ENCODE measurements at regions not wholly inside any gene's neighbourhood (a gene's known extent, or its start where the extent isn't known, plus 50 kb on each side); places are given as distances from the start of the nearest gene placed in this dataset.
A peak's percentile ranks its signal among the peaks of the same experiment; 100 is the strongest.

GRCh38 chr7:69435711-69436110 lies 162.6 kb upstream of the AUTS2 start:
- peaks cover 0 to 7% (median 2%) of the 10 kb centered on the region in 4 experiments for H3K4me1 ChIP-seq (ENCODE audit: control extremely low read depth in 1 of 4, control insufficient read depth in 4 of 4, insufficient read depth in 4 of 4, low read length in 3 of 4)
- H3K27me3 ChIP-seq (replicated peaks in 2 of 5; ENCODE audit: control insufficient read depth in 4 of 5, insufficient read depth in 5 of 5, low read length in 4 of 5): no peaks in the 10 kb centered on the region
- WGBS (ENCODE audit: insufficient coverage): 98% methylated on average over 5 of the region's 5 CpGs
- no peak overlapping the region for H3K4me3 ChIP-seq (ENCODE audit: control insufficient read depth in 1 of 7, extremely low read depth in 1 of 7, insufficient read depth in 4 of 7, low read depth in 2 of 7, low read length in 6 of 7)
- no peak overlapping the region for H3K27ac ChIP-seq (ENCODE audit: insufficient read depth in 1 of 2, low read depth in 1 of 2, low read length in 2 of 2, poor library complexity in 1 of 2, severe bottlenecking in 2 of 2)
- DNase-seq: no peak
- ChIA-PET POLR2A (no interaction called here), CTCF (no interaction called here)
- H3K36me3 ChIP-seq (ENCODE audit: control insufficient read depth in 4 of 4, insufficient read depth in 4 of 4, low read length in 3 of 4): no peaks in the 10 kb centered on the region
- peaks cover 0 to 11% (median 0%) of the 10 kb centered on the region in 5 experiments for H3K9me3 ChIP-seq (ENCODE audit: control extremely low read depth in 1 of 5, control insufficient read depth in 4 of 5, insufficient read depth in 2 of 5, low read depth in 1 of 5, low read length in 4 of 5)

GRCh38 chr7:69436946-69437345 lies 161.3 kb upstream of the AUTS2 start:
- no peak overlapping the region for H3K4me3 ChIP-seq (ENCODE audit: control insufficient read depth in 1 of 7, extremely low read depth in 1 of 7, insufficient read depth in 4 of 7, low read depth in 2 of 7, low read length in 6 of 7)
- no peaks in the 10 kb centered on the region for H3K27me3 ChIP-seq (replicated peaks in 2 of 5; ENCODE audit: control insufficient read depth in 4 of 5, insufficient read depth in 5 of 5, low read length in 4 of 5)
- 100% methylated on average over 1 of the region's 1 CpG for WGBS (ENCODE audit: insufficient coverage)
- no peaks in the 10 kb centered on the region for H3K36me3 ChIP-seq (ENCODE audit: control insufficient read depth in 4 of 4, insufficient read depth in 4 of 4, low read length in 3 of 4)
- no peak for DNase-seq
- POLR2A ChIA-PET: interaction anchor here (0.5 kb wide), 1 partner anchor 484 kb away, joined by 5 read pairs; no protein-coding TSS in a partner anchor
- peaks cover 0 to 14% (median 2%) of the 10 kb centered on the region in 5 experiments for H3K9me3 ChIP-seq (ENCODE audit: control extremely low read depth in 1 of 5, control insufficient read depth in 4 of 5, insufficient read depth in 2 of 5, low read depth in 1 of 5, low read length in 4 of 5)
- H3K4me1 ChIP-seq (ENCODE audit: control extremely low read depth in 1 of 4, control insufficient read depth in 4 of 4, insufficient read depth in 4 of 4, low read length in 3 of 4): peaks cover 0 to 3% (median 0%) of the 10 kb centered on the region in 4 experiments
- H3K27ac ChIP-seq (ENCODE audit: insufficient read depth in 1 of 2, low read depth in 1 of 2, low read length in 2 of 2, poor library complexity in 1 of 2, severe bottlenecking in 2 of 2): no peak overlapping the region
- CTCF ChIA-PET: no interaction called here

- Histone ChIP-seq H3K36me3 (ENCODE audit: control insufficient read depth in 4 of 4, insufficient read depth in 4 of 4, low read length in 3 of 4) (no peaks in the 10 kb centered on the region), H3K9me3 (ENCODE audit: control extremely low read depth in 1 of 5, control insufficient read depth in 4 of 5, insufficient read depth in 2 of 5, low read depth in 1 of 5, low read length in 4 of 5) (peaks cover 0 to 18% (median 5%) of the 10 kb centered on the region in 5 experiments), H3K27ac (ENCODE audit: insufficient read depth in 1 of 2, low read depth in 1 of 2, low read length in 2 of 2, poor library complexity in 1 of 2, severe bottlenecking in 2 of 2) (no peak overlapping the region), H3K27me3 (replicated peaks in 2 of 5; ENCODE audit: control insufficient read depth in 4 of 5, insufficient read depth in 5 of 5, low read length in 4 of 5) (no peaks in the 10 kb centered on the region), H3K4me1 (ENCODE audit: control extremely low read depth in 1 of 4, control insufficient read depth in 4 of 4, insufficient read depth in 4 of 4, low read length in 3 of 4) (no peaks in the 10 kb centered on the region), H3K4me3 (ENCODE audit: control insufficient read depth in 1 of 7, extremely low read depth in 1 of 7, insufficient read depth in 4 of 7, low read depth in 2 of 7, low read length in 6 of 7) (no peak overlapping the region)
- ChIA-PET POLR2A (interaction anchor here (0.6 kb wide), 1 partner anchor 94 kb away, joined by 6 read pairs; no protein-coding TSS in a partner anchor), CTCF (interaction anchor here (1.4 kb wide), 1 partner anchor 15 kb away, joined by 3 read pairs; no protein-coding TSS in a partner anchor)
- DNase-seq: no peak
- 92% methylated on average over 12 of the region's 16 CpGs for WGBS (ENCODE audit: insufficient coverage)
Observed at GRCh38 chr7:69438584-69439412, 159.5 kb upstream of the AUTS2 start.

- Histone ChIP-seq H3K36me3 (ENCODE audit: control insufficient read depth in 4 of 4, insufficient read depth in 4 of 4, low read length in 3 of 4) (no peaks in the 10 kb centered on the region), H3K27me3 (replicated peaks in 2 of 5; ENCODE audit: control insufficient read depth in 4 of 5, insufficient read depth in 5 of 5, low read length in 4 of 5) (no peaks in the 10 kb centered on the region), H3K4me1 (ENCODE audit: control extremely low read depth in 1 of 4, control insufficient read depth in 4 of 4, insufficient read depth in 4 of 4, low read length in 3 of 4) (no peaks in the 10 kb centered on the region), H3K4me3 (ENCODE audit: control insufficient read depth in 1 of 7, extremely low read depth in 1 of 7, insufficient read depth in 4 of 7, low read depth in 2 of 7, low read length in 6 of 7) (no peak overlapping the region), H3K27ac (ENCODE audit: insufficient read depth in 1 of 2, low read depth in 1 of 2, low read length in 2 of 2, poor library complexity in 1 of 2, severe bottlenecking in 2 of 2) (no peak overlapping the region), H3K9me3 (ENCODE audit: control extremely low read depth in 1 of 5, control insufficient read depth in 4 of 5, insufficient read depth in 2 of 5, low read depth in 1 of 5, low read length in 4 of 5) (peaks cover 0 to 18% (median 5%) of the 10 kb centered on the region in 5 experiments)
- WGBS (ENCODE audit: insufficient coverage): no CpG with 5 or more reads among the region's 1 CpG
- CTCF ChIA-PET: no interaction called here
- POLR2A ChIA-PET: no interaction called here
- DNase-seq: peak in 1 of 3 donors; percentile 45
Observed at GRCh38 chr7:69439636-69440325, 158.5 kb upstream of the AUTS2 start.

- Histone ChIP-seq H3K27me3 (replicated peaks in 2 of 5; ENCODE audit: control insufficient read depth in 4 of 5, insufficient read depth in 5 of 5, low read length in 4 of 5) (no peaks in the 10 kb centered on the region), H3K36me3 (ENCODE audit: control insufficient read depth in 4 of 4, insufficient read depth in 4 of 4, low read length in 3 of 4) (no peaks in the 10 kb centered on the region), H3K9me3 (ENCODE audit: control extremely low read depth in 1 of 5, control insufficient read depth in 4 of 5, insufficient read depth in 2 of 5, low read depth in 1 of 5, low read length in 4 of 5) (peaks cover 0 to 18% (median 5%) of the 10 kb centered on the region in 5 experiments), H3K4me1 (ENCODE audit: control extremely low read depth in 1 of 4, control insufficient read depth in 4 of 4, insufficient read depth in 4 of 4, low read length in 3 of 4) (no peaks in the 10 kb centered on the region), H3K27ac (ENCODE audit: insufficient read depth in 1 of 2, low read depth in 1 of 2, low read length in 2 of 2, poor library complexity in 1 of 2, severe bottlenecking in 2 of 2) (no peak overlapping the region), H3K4me3 (ENCODE audit: control insufficient read depth in 1 of 7, extremely low read depth in 1 of 7, insufficient read depth in 4 of 7, low read depth in 2 of 7, low read length in 6 of 7) (no peak overlapping the region)
- DNase-seq: no peak
- WGBS (ENCODE audit: insufficient coverage): no CpG with 5 or more reads among the region's 2 CpGs
- ChIA-PET CTCF (interaction anchor here (0.9 kb wide), 1 partner anchor 13 kb away, joined by 3 read pairs; no protein-coding TSS in a partner anchor), POLR2A (interaction anchor here (0.6 kb wide), 1 partner anchor 630 kb away, joined by 3 read pairs; no protein-coding TSS in a partner anchor)
Observed at GRCh38 chr7:69440976-69441375, 157.3 kb upstream of the AUTS2 start.

- no CpG with 5 or more reads among the region's 2 CpGs for WGBS (ENCODE audit: insufficient coverage)
- POLR2A ChIA-PET: no interaction called here
- Histone ChIP-seq H3K27ac (ENCODE audit: insufficient read depth in 1 of 2, low read depth in 1 of 2, low read length in 2 of 2, poor library complexity in 1 of 2, severe bottlenecking in 2 of 2) (no peak overlapping the region), H3K9me3 (ENCODE audit: control extremely low read depth in 1 of 5, control insufficient read depth in 4 of 5, insufficient read depth in 2 of 5, low read depth in 1 of 5, low read length in 4 of 5) (peaks cover 0 to 18% (median 5%) of the 10 kb centered on the region in 5 experiments), H3K4me1 (ENCODE audit: control extremely low read depth in 1 of 4, control insufficient read depth in 4 of 4, insufficient read depth in 4 of 4, low read length in 3 of 4) (no peaks in the 10 kb centered on the region), H3K27me3 (replicated peaks in 2 of 5; ENCODE audit: control insufficient read depth in 4 of 5, insufficient read depth in 5 of 5, low read length in 4 of 5) (no peaks in the 10 kb centered on the region), H3K4me3 (ENCODE audit: control insufficient read depth in 1 of 7, extremely low read depth in 1 of 7, insufficient read depth in 4 of 7, low read depth in 2 of 7, low read length in 6 of 7) (no peak overlapping the region), H3K36me3 (ENCODE audit: control insufficient read depth in 4 of 4, insufficient read depth in 4 of 4, low read length in 3 of 4) (no peaks in the 10 kb centered on the region)
- no peak for DNase-seq
- CTCF ChIA-PET: no interaction called here
Observed at GRCh38 chr7:69443136-69443535, 155.1 kb upstream of the AUTS2 start.

- DNase-seq: no peak
- no peaks in the 10 kb centered on the region for H3K4me1 ChIP-seq (ENCODE audit: control extremely low read depth in 1 of 4, control insufficient read depth in 4 of 4, insufficient read depth in 4 of 4, low read length in 3 of 4)
- no peak overlapping the region for H3K4me3 ChIP-seq (ENCODE audit: control insufficient read depth in 1 of 7, extremely low read depth in 1 of 7, insufficient read depth in 4 of 7, low read depth in 2 of 7, low read length in 6 of 7)
- no peaks in the 10 kb centered on the region for H3K27me3 ChIP-seq (replicated peaks in 2 of 5; ENCODE audit: control insufficient read depth in 4 of 5, insufficient read depth in 5 of 5, low read length in 4 of 5)
- H3K36me3 ChIP-seq (ENCODE audit: control insufficient read depth in 4 of 4, insufficient read depth in 4 of 4, low read length in 3 of 4): no peaks in the 10 kb centered on the region
- ChIA-PET POLR2A (no interaction called here), CTCF (no interaction called here)
- WGBS (ENCODE audit: insufficient coverage): 97% methylated on average over 10 of the region's 11 CpGs
- peaks cover 0 to 8% (median 4%) of the 10 kb centered on the region in 5 experiments for H3K9me3 ChIP-seq (ENCODE audit: control extremely low read depth in 1 of 5, control insufficient read depth in 4 of 5, insufficient read depth in 2 of 5, low read depth in 1 of 5, low read length in 4 of 5)
- H3K27ac ChIP-seq (ENCODE audit: insufficient read depth in 1 of 2, low read depth in 1 of 2, low read length in 2 of 2, poor library complexity in 1 of 2, severe bottlenecking in 2 of 2): no peak overlapping the region
Observed at GRCh38 chr7:69445541-69445940, 152.7 kb upstream of the AUTS2 start.
